ENCODE measurements at regions not wholly inside any gene's neighbourhood (a gene's known extent, or its start where the extent isn't known, plus 50 kb on each side); places are given as distances from the start of the nearest gene placed in this dataset.
"Not testable (repeated sequence)": the region's sequence is repeated elsewhere in the genome, so short reads cannot be mapped to it uniquely, and the experiment has no call there.

- TF ChIP-seq, protein P1, sequence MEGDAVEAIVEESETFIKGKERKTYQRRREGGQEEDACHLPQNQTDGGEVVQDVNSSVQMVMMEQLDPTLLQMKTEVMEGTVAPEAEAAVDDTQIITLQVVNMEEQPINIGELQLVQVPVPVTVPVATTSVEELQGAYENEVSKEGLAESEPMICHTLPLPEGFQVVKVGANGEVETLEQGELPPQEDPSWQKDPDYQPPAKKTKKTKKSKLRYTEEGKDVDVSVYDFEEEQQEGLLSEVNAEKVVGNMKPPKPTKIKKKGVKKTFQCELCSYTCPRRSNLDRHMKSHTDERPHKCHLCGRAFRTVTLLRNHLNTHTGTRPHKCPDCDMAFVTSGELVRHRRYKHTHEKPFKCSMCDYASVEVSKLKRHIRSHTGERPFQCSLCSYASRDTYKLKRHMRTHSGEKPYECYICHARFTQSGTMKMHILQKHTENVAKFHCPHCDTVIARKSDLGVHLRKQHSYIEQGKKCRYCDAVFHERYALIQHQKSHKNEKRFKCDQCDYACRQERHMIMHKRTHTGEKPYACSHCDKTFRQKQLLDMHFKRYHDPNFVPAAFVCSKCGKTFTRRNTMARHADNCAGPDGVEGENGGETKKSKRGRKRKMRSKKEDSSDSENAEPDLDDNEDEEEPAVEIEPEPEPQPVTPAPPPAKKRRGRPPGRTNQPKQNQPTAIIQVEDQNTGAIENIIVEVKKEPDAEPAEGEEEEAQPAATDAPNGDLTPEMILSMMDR (IDR thresholded peaks at IDR 0.05; ENCODE audit: insufficient read depth, low read depth, low read length), result no peak
Observed at GRCh38 chr6:7021301-7021700, 86.5 kb upstream of the RREB1 start.

DNA sequence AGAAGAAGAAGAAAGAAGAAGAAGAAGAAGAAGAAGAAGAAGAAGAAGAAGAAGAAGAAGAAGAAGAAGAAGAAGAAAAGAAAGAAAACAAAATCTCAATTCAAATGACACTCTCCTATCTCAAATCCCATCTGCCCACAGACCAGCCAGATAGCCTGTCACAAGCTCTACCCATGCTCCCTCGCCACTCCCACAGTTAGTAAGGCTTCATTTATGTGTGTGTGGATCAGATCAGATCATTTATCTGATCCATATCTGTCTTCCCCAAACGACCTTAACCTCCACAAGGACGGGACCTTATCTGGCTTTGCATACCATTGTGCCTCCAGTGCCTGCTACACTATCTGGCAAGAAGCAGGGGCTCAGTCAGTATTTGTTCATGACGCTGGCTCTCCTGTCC is 81.9 kb upstream of the RREB1 start:
- DNase-seq (ENCODE audit: low read depth), result no peak
- H3K4me3 ChIP-seq (ENCODE audit: low read depth, low read length), result no peak overlapping the region
- TF ChIP-seq, protein P1 (IDR thresholded peaks at IDR 0.05; ENCODE audit: insufficient read depth, low read depth, low read length), result no peak

More at GRCh38 chr6:7021301-7021700, 86.5 kb upstream of the RREB1 start:
- H3K4me3 ChIP-seq (ENCODE audit: low read depth, low read length), result no peak overlapping the region
- no peak for DNase-seq (ENCODE audit: low read depth)

GRCh38 chr6:7028963-7029362 is 78.8 kb upstream of the RREB1 start:
- not testable (repeated sequence) for DNase-seq (ENCODE audit: low read depth); H3K4me3 ChIP-seq (ENCODE audit: low read depth, low read length)

- not testable (repeated sequence) for H3K4me3 ChIP-seq (ENCODE audit: low read depth, low read length); DNase-seq (ENCODE audit: low read depth)
Observed at GRCh38 chr6:7030968-7031367, 76.8 kb upstream of the RREB1 start.

- DNase-seq (ENCODE audit: low read depth), result no peak
- H3K4me3 ChIP-seq (ENCODE audit: low read depth, low read length), result no peak overlapping the region
- TF ChIP-seq, protein P1 (IDR thresholded peaks at IDR 0.05; ENCODE audit: insufficient read depth, low read depth, low read length), result no peak
Observed at GRCh38 chr6:7033202-7033601, 74.6 kb upstream of the RREB1 start.

DNA sequence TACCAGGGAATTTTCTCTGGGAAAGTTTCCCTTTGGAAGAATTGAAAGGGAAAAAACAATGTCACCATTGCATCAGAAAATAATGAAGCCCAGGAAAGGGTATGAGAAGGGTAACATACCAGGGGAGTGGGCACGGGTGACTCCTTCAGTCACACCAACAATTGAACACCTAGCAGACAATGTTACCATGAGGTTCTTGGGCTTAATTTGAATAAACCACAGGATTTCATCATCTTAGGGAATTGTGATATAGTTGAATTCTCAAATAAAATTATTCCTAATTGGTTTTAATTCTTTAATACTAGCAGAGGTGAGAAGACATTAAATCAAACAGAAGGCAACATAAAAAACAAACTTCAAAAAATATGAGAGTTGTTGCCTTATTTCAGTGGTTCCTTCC is 73.7 kb upstream of the RREB1 start:
- no peak for DNase-seq (ENCODE audit: low read depth)
- TF ChIP-seq, protein P1 (IDR thresholded peaks at IDR 0.05; ENCODE audit: insufficient read depth, low read depth, low read length), result no peak

GRCh38 chr6:7035837-7036249 is 71.9 kb upstream of the RREB1 start:
- DNase-seq (ENCODE audit: low read depth), result no peak
- TF ChIP-seq, protein P1 (IDR thresholded peaks at IDR 0.05; ENCODE audit: insufficient read depth, low read depth, low read length), result no peak
- H3K4me3 ChIP-seq (ENCODE audit: low read depth, low read length), result no peak overlapping the region

More for the DNA sequence above, 73.7 kb upstream of the RREB1 start:
- H3K4me3 ChIP-seq (ENCODE audit: low read depth, low read length), result no peak overlapping the region

GRCh38 chr6:7041511-7042026 is 66.2 kb upstream of the RREB1 start:
- TF ChIP-seq, protein P1 (IDR thresholded peaks at IDR 0.05; ENCODE audit: insufficient read depth, low read depth, low read length), result no peak
- no peak for DNase-seq (ENCODE audit: low read depth)
- H3K4me3 ChIP-seq (ENCODE audit: low read depth, low read length), result no peak overlapping the region

All from fibroblast of villous mesenchyme (primary cell).